Endothelial cell of umbilical vein (primary cell): ENCODE measurements at regions not wholly inside any gene's neighbourhood (a gene's known extent, or its start where the extent isn't known, plus 50 kb on each side); places are given as distances from the start of the nearest gene placed in this dataset.

Experiments used
- BruUV-seq: library from RNA; stranded (reverse); fragments of 400-500 nt; replicated peaks from 2 replicates; lab custom pipeline; 2021; lab: Mats Ljungman, UMichigan
- CTCF ChIA-PET: fragments of 300-600, 350-600 bp; sonication (Branson Sonifier 250); formaldehyde crosslinking; loops from one replicate; lab custom pipeline; 2021; ENCODE audit warnings: antibody characterized with exemption, inconsistent platforms; lab: Charles Lee
- POLR2A ChIA-PET: fragments of 300-600, 350-600 bp; sonication (Branson Sonifier 250); formaldehyde crosslinking; loops from one replicate; lab custom pipeline; 2021; ENCODE audit warnings: antibody characterized with exemption, inconsistent platforms; lab: Charles Lee
- DNase-seq: peaks from one replicate; pipeline ENCODE4 v3.0.0-alpha.2; 2011; ENCODE audit warnings: low read depth, low spot score
- FAIRE-seq: peaks from 2 replicates; lab custom pipeline; 2011; peaks lifted over from hg19 to GRCh38; lab: Jason Lieb, UNC
- H2AFZ ChIP-seq: 2 replicates; pipeline ENCODE4 v1.6.0; 2012; ENCODE audit warnings: low read depth, low read length, control low read depth, inconsistent platforms
- H3K27ac ChIP-seq: 2 replicates; pipeline ENCODE4 v1.5.1; 2011; ENCODE audit warnings: low read depth, mild to moderate bottlenecking, control low read depth, low read length, moderate library complexity; ENCODE audit not compliant: insufficient read depth
- H3K27me3 ChIP-seq, 2 experiments: 2 replicates each; pipeline versions ENCODE4 v1.6.0 to v1.6.1; 2011; ENCODE audit warnings: low read length in 2 of 2, mixed read lengths in 1 of 2; ENCODE audit not compliant: control insufficient read depth in 2 of 2, insufficient read depth in 2 of 2
- H3K36me3 ChIP-seq, 2 experiments: 2 replicates in 1 of 2; 3 replicates in 1 of 2; pipeline ENCODE4 v1.5.1; 2011; ENCODE audit warnings: low read length in 2 of 2, mild to moderate bottlenecking in 1 of 2, moderate library complexity in 1 of 2; ENCODE audit not compliant: control insufficient read depth in 2 of 2, insufficient read depth in 2 of 2; ENCODE audit errors: extremely low read depth in 1 of 2
- H3K4me1 ChIP-seq: 3 replicates; pipeline ENCODE4 v1.5.1; 2011; ENCODE audit warnings: mild to moderate bottlenecking, low read length; ENCODE audit not compliant: control insufficient read depth, insufficient read depth; ENCODE audit errors: extremely low read depth
- H3K4me2 ChIP-seq: 2 replicates; pipeline ENCODE4 v1.6.1; 2011; ENCODE audit warnings: low read length, control low read depth, mixed read lengths; ENCODE audit not compliant: insufficient read depth
- H3K4me3 ChIP-seq, 3 experiments: fragments of 200-600 bp in 1 of 3; sonication (generic), shearing (Covaris generic) in 1 of 3; replicated peaks in 1 of 3; 2 replicates each; pipeline ENCODE4 v1.5.1; 2011 to 2016; ENCODE audit warnings: control low read depth in 3 of 3, low read length in 3 of 3, mild to moderate bottlenecking in 2 of 3, inconsistent platforms in 1 of 3, low read depth in 1 of 3, moderate library complexity in 1 of 3; ENCODE audit not compliant: insufficient read depth in 1 of 3
- H3K79me2 ChIP-seq: 2 replicates; pipeline ENCODE4 v1.6.0; 2012; ENCODE audit warnings: low read length, inconsistent platforms; ENCODE audit not compliant: control insufficient read depth, insufficient read depth
- H3K9ac ChIP-seq: replicated peaks from 2 replicates; pipeline ENCODE3; 2011; ENCODE audit warnings: low read length, control low read depth; ENCODE audit not compliant: insufficient read depth; ENCODE audit errors: extremely low read depth
- H3K9me1 ChIP-seq: replicated peaks from 3 replicates; pipeline ENCODE4 v1.6.0; 2011; ENCODE audit warnings: mild to moderate bottlenecking, low read length; ENCODE audit not compliant: control insufficient read depth, insufficient read depth; ENCODE audit errors: extremely low read depth
- H3K9me3 ChIP-seq: replicated peaks from 2 replicates; pipeline ENCODE4 v1.5.1; 2012; ENCODE audit warnings: low read length, inconsistent platforms; ENCODE audit not compliant: control insufficient read depth, insufficient read depth
- H4K20me1 ChIP-seq: replicated peaks from 2 replicates; pipeline ENCODE3; 2011; ENCODE audit warnings: mild to moderate bottlenecking, low read length; ENCODE audit not compliant: control insufficient read depth, insufficient read depth; ENCODE audit errors: extremely low read depth
- EZH2 ChIP-seq: IDR thresholded peaks from 2 replicates; pipeline ENCODE4 v1.6.1; 2012; ENCODE audit warnings: borderline replicate concordance, low read depth, mild to moderate bottlenecking, moderate library complexity, low read length, inconsistent platforms; ENCODE audit not compliant: severe bottlenecking
- FOS ChIP-seq: IDR thresholded peaks from 2 replicates; pipeline ENCODE4 v1.6.1; 2011; ENCODE audit warnings: mild to moderate bottlenecking, low read length, moderate library complexity, borderline replicate concordance; ENCODE audit not compliant: insufficient read depth
- GATA2 ChIP-seq: IDR thresholded peaks from 2 replicates; pipeline ENCODE4 v1.7.0; 2011; ENCODE audit warnings: low read depth, mild to moderate bottlenecking, moderate library complexity, mixed read lengths, low read length; ENCODE audit not compliant: insufficient read length, insufficient read depth
- JUN ChIP-seq: IDR thresholded peaks from 2 replicates; pipeline ENCODE4 v1.6.1; 2011; ENCODE audit warnings: borderline replicate concordance, low read depth; ENCODE audit not compliant: insufficient read length, insufficient read depth
- MYC ChIP-seq: IDR thresholded peaks from one replicate; pipeline ENCODE4 v1.6.1; 2011; ENCODE audit warnings: mild to moderate bottlenecking, low read depth, low read length
- POLR2A ChIP-seq: IDR thresholded peaks from 2 replicates; pipeline ENCODE4 v1.6.1; 2012; ENCODE audit warnings: low read depth, mild to moderate bottlenecking, control low read depth, low read length
- POLR2AphosphoS5 ChIP-seq: IDR thresholded peaks from 2 replicates; pipeline ENCODE4 v1.6.1; 2012; ENCODE audit warnings: low read depth, mild to moderate bottlenecking, control low read depth, low read length, moderate library complexity; ENCODE audit not compliant: insufficient read depth
- dilution Hi-C: fragments of 300-500 bp; cut with MboI; formaldehyde crosslinking; loops from one replicate; pipeline ENCODE4 v1.15.0; 2019; ENCODE audit warnings: low sequenced_read_pairs; ENCODE audit not compliant: extremely low pct_ligation_motif_present
- intact Hi-C: fragments of 100-400 bp; cut with micrococcal nuclease; formaldehyde crosslinking; loops from one replicate; pipeline ENCODE4 v1.10.0; 2022
- TF ChIP-seq, protein P1 (sequence below), 2 donors: IDR thresholded peaks; 1 replicate in 1 of 2; 2 replicates in 1 of 2; pipeline ENCODE4 v1.5.1; 2011; ENCODE audit warnings: low read length in 2 of 2, mild to moderate bottlenecking in 2 of 2, moderate library complexity in 2 of 2, control low read depth in 1 of 2, inconsistent platforms in 1 of 2, low read depth in 1 of 2; ENCODE audit not compliant: insufficient read depth in 1 of 2; ENCODE audit errors: extremely low read depth in 1 of 2
- TF ChIP-seq, protein P2 (sequence below): IDR thresholded peaks from 2 replicates; pipeline ENCODE4 v1.6.1; 2011; ENCODE audit not compliant: insufficient read depth, insufficient read length

DNA sequence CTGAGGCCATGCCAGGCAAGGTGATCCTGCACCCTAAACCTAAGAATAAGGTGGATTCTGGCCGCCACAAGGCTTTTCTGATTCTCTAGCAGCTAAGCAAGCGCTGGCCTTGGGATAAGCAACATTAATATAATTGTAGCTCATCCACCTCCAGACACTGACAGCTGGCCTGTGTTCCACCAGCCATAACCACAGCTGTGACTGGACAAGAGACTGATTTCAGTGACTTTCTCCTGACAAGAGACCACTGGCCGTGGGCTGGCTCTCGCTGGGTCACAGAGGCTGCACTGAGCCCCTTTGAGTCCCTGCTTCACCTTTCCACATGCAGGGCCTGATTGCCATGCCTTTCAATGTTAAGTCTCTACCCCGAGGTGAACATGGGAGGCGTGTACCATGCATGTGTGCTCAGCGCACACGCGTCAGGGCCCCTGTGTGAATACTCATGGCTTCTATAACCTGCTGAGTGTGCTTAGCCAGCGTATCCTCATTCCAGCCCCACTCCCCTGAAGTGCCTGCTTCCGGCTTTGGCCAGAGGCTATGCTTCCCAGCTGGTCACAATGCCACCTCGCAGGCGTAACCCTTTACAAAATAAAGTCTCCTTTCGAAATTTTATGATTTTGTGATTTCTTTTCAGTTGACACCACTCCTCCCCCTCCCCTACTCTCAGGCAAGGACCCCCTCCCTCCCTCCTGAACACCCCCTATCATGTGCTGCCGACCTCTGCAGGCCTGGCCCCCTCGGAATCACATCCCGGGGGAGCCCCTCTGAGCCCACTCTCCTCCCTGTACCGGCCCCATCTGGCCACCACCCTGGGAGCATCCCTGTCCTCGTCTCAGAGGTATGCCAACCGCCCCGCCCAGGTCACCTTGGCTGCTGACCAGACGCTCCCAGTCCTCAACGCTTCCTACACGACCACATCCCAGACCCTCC, 128.1 kb downstream of the CTTN start:
- dilution Hi-C loops, result no loop called here
- intact Hi-C loops, result no loop called here
- TF ChIP-seq POLR2A (no peak), EZH2 (no peak), POLR2AphosphoS5 (no peak), MYC (no peak), GATA2 (no peak), JUN (no peak), FOS (no peak)
- TF ChIP-seq, protein P1, sequence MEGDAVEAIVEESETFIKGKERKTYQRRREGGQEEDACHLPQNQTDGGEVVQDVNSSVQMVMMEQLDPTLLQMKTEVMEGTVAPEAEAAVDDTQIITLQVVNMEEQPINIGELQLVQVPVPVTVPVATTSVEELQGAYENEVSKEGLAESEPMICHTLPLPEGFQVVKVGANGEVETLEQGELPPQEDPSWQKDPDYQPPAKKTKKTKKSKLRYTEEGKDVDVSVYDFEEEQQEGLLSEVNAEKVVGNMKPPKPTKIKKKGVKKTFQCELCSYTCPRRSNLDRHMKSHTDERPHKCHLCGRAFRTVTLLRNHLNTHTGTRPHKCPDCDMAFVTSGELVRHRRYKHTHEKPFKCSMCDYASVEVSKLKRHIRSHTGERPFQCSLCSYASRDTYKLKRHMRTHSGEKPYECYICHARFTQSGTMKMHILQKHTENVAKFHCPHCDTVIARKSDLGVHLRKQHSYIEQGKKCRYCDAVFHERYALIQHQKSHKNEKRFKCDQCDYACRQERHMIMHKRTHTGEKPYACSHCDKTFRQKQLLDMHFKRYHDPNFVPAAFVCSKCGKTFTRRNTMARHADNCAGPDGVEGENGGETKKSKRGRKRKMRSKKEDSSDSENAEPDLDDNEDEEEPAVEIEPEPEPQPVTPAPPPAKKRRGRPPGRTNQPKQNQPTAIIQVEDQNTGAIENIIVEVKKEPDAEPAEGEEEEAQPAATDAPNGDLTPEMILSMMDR (IDR thresholded peaks at IDR 0.05; ENCODE audit: extremely low read depth in 1 of 2, insufficient read depth in 1 of 2, low read depth in 1 of 2, low read length in 2 of 2), result no peak
- TF ChIP-seq, protein P2, sequence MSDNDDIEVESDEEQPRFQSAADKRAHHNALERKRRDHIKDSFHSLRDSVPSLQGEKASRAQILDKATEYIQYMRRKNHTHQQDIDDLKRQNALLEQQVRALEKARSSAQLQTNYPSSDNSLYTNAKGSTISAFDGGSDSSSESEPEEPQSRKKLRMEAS, result no peak
- Histone ChIP-seq H3K4me1 (no peaks in the 10 kb centered on the region), H3K4me2 (no peak overlapping the region), H4K20me1 (no peaks in the 10 kb centered on the region), H3K27me3 (no peaks in the 10 kb centered on the region), H3K9me1 (no peaks in the 10 kb centered on the region), H3K79me2 (no peaks in the 10 kb centered on the region), H3K36me3 (no peaks in the 10 kb centered on the region), H2AFZ (no peak overlapping the region), H3K9ac (no peak overlapping the region), H3K9me3 (no peaks in the 10 kb centered on the region), H3K4me3 (no peak overlapping the region), H3K27ac (no peak overlapping the region)
- ChIA-PET CTCF (no interaction called here), POLR2A (no interaction called here)
- FAIRE-seq (no peak), DNase-seq (no peak)
- no TSS peak for BruUV-seq
